Stimulated activated CD4-positive, alpha-beta T cell treated with anti-CD3 and anti-CD28 coated beads, Interleukin-1b, Interleukin-23, amount 100 ng/mL, for 4 hours (primary cell): ENCODE measurements at regions not wholly inside any gene's neighbourhood (a gene's known extent, or its start where the extent isn't known, plus 50 kb on each side); places are given as distances from the start of the nearest gene placed in this dataset.

ENCODE experiments used
- DNase-seq, 2 donors: peaks; one replicate each; pipeline ENCODE4 v3.0.0-alpha.2; 2020; ENCODE audit warnings: low read depth in 2 of 2

DNA sequence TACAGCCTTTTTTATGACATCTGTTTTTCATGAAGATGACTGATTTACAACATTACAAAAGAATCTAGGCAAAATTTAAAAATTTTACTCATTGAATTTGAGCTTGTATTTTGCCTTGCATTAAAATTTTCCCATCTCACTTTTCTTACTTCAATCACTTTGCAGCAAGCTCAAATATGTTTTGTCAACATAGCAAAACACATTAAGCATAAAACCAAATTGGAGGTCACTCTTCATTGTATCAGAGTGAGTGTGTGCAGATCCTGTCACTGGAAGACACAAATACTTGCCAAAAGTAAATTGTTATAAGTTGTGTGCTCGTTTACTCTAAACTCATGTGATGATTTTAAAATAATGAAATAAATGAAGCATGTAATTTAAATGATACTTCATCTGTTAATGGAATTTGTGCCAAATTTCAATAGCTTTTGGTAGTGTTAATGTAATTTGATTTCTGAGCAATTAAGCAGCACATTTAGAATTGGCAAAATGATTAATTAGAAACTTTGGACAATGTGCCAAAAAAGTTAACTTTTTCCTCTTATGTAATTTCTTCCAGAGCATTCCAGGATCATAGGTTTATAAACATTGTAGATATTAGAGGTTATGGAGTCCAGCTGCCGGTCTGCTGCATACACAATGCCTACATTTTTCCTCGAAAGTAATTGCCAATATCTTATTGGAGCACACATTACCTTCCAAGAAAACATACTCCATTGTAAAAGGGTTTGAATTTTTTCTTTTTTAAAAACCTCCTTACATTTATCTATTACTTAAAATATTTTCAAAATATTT is 1078.2 kb upstream of the LRRTM3 start:
- no peak for DNase-seq

DNA sequence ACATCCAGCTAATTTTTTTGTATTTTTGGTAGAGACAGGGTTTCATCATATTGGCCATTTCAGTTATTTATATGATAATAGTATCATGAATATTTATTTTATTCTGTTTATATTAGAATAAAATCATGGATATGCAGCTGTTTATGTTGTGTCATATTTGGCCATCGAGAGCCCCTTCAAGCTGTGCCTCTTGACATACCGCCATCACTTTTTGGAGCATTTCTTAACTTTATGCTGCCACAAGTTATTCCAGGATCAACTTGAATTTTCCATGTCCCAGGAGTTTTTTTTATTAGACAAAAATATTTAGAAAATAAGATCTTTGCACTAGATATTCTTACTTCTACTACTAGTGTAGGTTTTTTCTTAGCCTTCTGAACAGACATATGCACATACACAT is 1067.0 kb upstream of the LRRTM3 start:
- no peak for DNase-seq

DNA sequence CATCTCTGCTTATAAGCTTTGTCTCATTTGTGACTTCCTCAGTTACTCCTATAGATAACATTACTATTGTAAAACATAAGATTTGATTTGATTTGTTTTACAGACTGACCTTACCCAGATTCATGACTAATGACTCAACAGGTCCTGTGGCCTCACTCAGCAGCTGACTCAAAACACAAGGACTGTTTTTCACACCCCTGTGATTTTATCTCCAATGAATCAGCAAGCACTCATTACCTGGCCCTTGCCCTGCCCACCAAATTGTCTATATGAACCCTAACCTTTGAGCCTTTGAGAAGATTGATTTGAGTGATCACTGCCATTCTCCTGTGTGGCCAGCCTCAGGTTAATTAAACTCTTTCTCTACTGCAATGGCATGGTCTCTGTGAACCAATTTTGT is 1064.6 kb upstream of the LRRTM3 start:
- DNase-seq: no peak
